ENCODE measurements at regions not wholly inside any gene's neighbourhood (a gene's known extent, or its start where the extent isn't known, plus 50 kb on each side); places are given as distances from the start of the nearest gene placed in this dataset.
"Not testable (repeated sequence)": the region's sequence is repeated elsewhere in the genome, so short reads cannot be mapped to it uniquely, and the experiment has no call there.

- DNase-seq (ENCODE audit: low spot score), result no peak
Observed at GRCh38 chr6:67563671-67564070, 1071.4 kb upstream of the ADGRB3 start.

- DNase-seq (ENCODE audit: low spot score), result no peak
Observed at GRCh38 chr6:67560068-67560467, 1075.0 kb upstream of the ADGRB3 start.

GRCh38 chr6:67558985-67559384 is 1076.1 kb upstream of the ADGRB3 start:
- no peak for DNase-seq (ENCODE audit: low spot score)

- no peak for DNase-seq (ENCODE audit: low spot score)
Observed at GRCh38 chr6:67544851-67545452, 1090.1 kb upstream of the ADGRB3 start.

- DNase-seq (ENCODE audit: low spot score), result no peak
Observed at GRCh38 chr6:67541586-67541985, 1093.5 kb upstream of the ADGRB3 start.

- DNase-seq (ENCODE audit: low spot score), result no peak
Observed at GRCh38 chr6:67538032-67538431, 1097.0 kb upstream of the ADGRB3 start.

- DNase-seq (ENCODE audit: low spot score), result no peak
Observed at GRCh38 chr6:67535946-67536345, 1099.1 kb upstream of the ADGRB3 start.

- DNase-seq (ENCODE audit: low spot score), result no peak
Observed at GRCh38 chr6:67506352-67506751, 1128.7 kb upstream of the ADGRB3 start.

GRCh38 chr6:67501755-67502154 is 1133.3 kb upstream of the ADGRB3 start:
- no peak for DNase-seq (ENCODE audit: low spot score)

- DNase-seq (ENCODE audit: low spot score), result no peak
Observed at GRCh38 chr6:67497749-67498148, 1137.3 kb upstream of the ADGRB3 start.

GRCh38 chr6:67496191-67496590 is 1138.9 kb upstream of the ADGRB3 start:
- DNase-seq (ENCODE audit: low spot score), result no peak

GRCh38 chr6:67493682-67494081 is 1141.4 kb upstream of the ADGRB3 start:
- DNase-seq (ENCODE audit: low spot score), result no peak

GRCh38 chr6:67475700-67476099 is 1159.4 kb upstream of the ADGRB3 start:
- DNase-seq (ENCODE audit: low spot score), result no peak

- no peak for DNase-seq (ENCODE audit: low spot score)
Observed at GRCh38 chr6:67467341-67467740, 1167.7 kb upstream of the ADGRB3 start.

GRCh38 chr6:67462725-67463124 is 1172.4 kb upstream of the ADGRB3 start:
- DNase-seq (ENCODE audit: low spot score), result not testable (repeated sequence)

GRCh38 chr6:67459556-67459955 is 1175.5 kb upstream of the ADGRB3 start:
- DNase-seq (ENCODE audit: low spot score), result no peak

- DNase-seq (ENCODE audit: low spot score), result no peak
Observed at GRCh38 chr6:67458265-67458664, 1176.8 kb upstream of the ADGRB3 start.

- DNase-seq (ENCODE audit: low spot score), result no peak
Observed at GRCh38 chr6:67451874-67452273, 1183.2 kb upstream of the ADGRB3 start.

- DNase-seq (ENCODE audit: low spot score), result no peak
Observed at GRCh38 chr6:67450641-67451040, 1184.4 kb upstream of the ADGRB3 start.

- DNase-seq (ENCODE audit: low spot score), result no peak
Observed at GRCh38 chr6:67449602-67450001, 1185.5 kb upstream of the ADGRB3 start.

GRCh38 chr6:67433124-67433523 is 1202.0 kb upstream of the ADGRB3 start:
- DNase-seq (ENCODE audit: low spot score), result no peak

- DNase-seq (ENCODE audit: low spot score), result no peak
Observed at GRCh38 chr6:67431076-67431475, 1204.0 kb upstream of the ADGRB3 start.

- not testable (repeated sequence) for DNase-seq (ENCODE audit: low spot score)
Observed at GRCh38 chr6:67426686-67427085, 1208.4 kb upstream of the ADGRB3 start.

- DNase-seq (ENCODE audit: low spot score), result no peak
Observed at GRCh38 chr6:67412035-67412434, 1223.0 kb upstream of the ADGRB3 start.
